Stimulated activated CD8-positive, alpha-beta memory T cell treated with anti-CD3 and anti-CD28 coated beads, Interleukin-15, amount 100 ng/mL, for 4 hours (primary cell): ENCODE measurements at regions not wholly inside any gene's neighbourhood (a gene's known extent, or its start where the extent isn't known, plus 50 kb on each side); places are given as distances from the start of the nearest gene placed in this dataset.

Experiments used
- DNase-seq, 2 donors: peaks; one replicate each; pipeline ENCODE4 v3.0.0-alpha.2; 2020; ENCODE audit warnings: low read depth in 2 of 2

DNA sequence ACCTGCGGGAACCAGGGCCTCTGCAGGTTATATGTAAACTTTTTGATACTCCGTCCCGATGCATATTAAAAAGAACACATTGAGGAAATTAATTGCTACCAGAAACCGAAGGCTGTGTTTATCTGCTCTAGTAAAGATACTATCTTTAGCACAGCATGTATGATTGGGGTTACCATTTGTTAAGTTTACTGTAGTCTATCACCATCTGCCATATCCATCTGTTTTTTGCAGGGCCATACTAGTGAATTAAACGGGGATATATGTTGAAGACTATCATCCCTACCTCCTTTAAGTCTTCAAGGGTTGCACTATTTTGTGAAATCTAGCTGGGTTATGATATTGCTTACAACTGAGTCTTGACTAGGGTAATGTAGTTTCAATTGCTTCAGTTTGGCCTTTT, 597.0 kb downstream of the SQOR start:
- no peak for DNase-seq

DNA sequence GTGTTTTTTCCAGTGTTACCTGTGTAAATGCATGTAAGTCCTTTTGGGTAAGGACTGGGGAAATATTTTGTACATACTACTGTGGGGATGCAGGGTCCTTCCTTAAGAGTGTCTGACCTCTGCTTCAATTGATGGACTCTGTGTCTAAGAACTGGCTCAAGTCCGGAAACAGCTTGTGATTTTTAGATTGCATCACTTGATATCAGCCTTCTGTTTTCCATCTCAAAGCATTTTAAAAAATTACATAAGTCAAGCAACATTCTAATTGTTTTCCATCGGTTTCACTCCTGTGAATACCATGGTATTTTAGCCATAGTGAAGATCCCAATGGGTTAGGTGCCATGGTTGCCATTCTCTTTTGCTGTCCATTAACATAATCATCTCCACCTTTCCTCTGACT, 597.6 kb downstream of the SQOR start:
- no peak for DNase-seq

DNA sequence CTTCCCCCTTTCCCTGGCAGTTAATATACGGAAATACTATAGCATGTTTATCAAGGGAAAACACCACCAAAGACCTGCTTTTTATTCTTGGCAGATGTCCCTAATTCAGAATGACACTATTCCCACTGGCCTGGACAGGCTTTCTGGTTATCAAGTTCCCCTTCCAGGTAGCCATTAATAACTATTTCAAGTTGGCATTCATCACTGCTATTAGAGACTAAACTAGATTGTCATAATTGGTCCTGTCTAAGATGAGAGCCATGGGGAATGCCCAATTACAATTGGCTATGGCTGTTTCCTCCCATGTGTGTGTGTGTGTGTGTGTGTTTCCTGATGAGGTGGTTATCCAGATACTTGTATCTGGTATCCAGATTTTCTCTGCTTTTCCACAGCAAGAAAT, 608.1 kb downstream of the SQOR start:
- DNase-seq: no peak

DNA sequence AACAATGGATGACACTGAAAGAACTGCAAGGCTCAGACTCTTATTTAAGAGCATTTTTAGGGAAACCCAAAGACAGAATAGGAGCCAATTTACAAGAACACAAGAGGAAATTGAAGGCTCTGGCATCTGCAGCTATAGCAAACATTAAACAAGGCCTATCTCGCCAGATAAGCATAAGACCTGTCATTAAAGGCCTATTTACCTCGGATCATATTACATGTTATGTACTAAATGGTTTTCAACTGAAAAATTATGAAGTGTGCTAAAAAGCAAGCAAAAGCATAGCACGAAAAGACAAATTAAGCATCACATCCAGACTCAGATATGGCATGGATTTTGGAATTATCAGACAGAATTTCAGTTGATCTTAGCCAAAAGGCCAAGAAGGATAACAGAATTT, 617.1 kb downstream of the SQOR start:
- no peak for DNase-seq

DNA sequence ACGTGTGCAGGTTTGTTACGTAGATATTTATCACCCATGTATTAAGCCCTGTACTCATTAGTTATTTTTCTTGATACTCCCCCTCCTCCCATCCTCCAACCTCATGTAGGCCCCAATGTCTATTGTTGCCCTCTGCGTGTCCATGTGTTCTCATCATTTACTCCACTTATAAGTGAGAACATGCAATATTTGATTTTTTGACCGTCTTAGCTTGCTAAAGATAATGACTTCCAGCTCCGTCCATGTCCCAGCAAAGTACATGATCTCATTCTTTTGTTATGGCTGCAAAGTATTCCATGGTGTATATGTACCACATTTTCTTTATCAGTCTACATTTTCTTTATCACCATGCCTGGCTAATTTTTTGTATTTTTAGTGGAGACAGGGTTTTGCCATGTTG, 623.2 kb downstream of the SQOR start:
- DNase-seq: no peak

DNA sequence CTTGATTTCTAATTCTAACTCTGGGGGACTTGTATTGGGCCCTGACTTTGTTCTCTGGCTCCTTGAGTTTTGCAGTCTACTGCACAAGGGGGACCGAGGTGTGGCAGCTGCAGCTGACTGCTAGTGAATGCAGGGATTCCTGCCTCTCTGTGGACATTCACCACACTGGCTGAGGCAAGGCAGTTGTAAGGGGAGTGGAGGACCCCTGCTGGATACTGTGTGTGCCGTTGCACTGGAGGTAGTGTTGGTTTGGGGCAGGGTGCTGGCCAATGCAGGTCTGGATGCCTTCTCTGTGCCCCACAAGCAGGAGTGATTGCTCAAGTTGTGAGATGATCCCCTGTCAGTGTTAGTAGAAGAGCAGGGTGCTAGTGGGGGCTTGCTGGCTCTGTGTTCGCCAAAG, 626.1 kb downstream of the SQOR start:
- DNase-seq: no peak

DNA sequence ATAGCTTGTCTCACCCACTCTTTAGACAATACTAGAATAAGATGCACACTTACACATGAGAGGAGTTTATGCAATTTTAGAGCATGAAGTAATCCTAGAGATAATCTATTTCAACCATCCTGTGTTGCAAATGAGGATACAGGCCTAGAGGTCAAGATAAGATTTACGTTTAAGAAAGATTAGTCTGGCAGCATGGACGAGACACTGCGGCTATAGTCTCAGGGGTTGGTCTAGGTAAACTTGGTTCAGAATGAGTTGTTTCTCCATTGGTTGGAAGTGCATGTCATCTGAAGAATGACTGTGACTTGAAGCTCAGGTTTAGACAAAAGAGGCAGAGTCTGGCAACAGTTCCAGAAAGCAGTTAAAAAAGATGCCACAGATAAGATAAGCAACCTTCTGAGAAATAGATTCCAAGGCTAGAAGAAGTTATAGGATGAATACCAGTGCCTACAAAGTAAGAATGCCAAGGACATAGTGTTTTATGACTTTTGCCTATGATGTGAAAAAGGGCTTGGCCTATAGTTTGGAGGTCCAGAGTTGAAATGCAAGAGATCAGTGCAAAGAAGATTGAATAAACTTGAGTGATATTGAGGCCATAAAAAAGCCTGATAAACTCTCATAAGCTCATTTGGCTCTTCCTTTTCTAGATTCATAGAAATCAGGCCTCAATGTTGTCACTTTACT, 631.0 kb downstream of the SQOR start:
- DNase-seq: no peak

DNA sequence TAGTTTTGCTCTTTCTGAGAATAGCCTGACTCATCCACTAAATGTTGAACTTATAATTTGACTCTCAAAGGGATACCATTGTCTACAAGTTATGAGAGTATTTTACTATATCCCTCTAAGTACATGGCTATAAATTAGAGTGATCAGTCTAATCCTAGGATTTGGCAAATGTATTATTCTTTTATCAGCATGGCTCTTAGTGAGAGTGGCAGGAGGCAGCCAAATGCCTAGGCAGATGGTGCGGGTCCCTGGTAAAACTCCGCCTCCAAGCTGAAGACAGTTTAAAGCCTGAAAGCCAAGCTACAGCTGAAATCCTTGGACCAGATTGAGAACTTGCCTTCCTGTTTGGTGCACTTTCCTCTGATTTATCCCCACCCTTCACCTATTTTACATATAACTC, 631.8 kb downstream of the SQOR start:
- no peak for DNase-seq

DNA sequence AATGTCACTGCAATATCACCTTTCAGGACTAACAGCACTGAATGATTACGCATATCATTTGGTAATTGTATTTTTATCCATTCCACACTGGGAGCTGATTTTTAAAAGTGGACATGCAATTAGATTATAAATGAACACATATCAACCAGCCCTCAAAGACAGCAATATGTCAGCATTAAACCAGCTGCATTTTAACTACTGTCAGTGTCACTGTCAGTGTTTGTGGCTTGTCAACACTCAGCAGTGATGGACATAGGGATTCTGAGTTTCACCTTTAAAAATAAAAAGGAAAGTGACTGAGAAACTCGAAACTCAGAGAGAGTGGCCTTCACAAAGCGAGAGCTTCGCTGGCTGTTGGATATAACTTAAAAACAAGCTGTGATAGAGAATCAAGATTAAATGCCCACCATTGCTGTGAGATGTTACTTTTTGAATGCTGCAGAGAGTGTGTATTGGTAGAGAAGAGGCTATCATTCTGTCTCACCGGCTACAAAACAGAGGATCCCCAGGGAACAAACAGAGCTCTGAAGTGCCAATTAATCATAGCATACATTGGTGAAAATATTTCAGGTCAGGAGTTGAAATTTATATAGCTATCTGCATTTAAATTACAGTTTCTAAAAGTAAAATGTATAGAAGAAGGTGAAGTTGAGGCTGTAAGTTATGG, 635.8 kb downstream of the SQOR start:
- DNase-seq: no peak

DNA sequence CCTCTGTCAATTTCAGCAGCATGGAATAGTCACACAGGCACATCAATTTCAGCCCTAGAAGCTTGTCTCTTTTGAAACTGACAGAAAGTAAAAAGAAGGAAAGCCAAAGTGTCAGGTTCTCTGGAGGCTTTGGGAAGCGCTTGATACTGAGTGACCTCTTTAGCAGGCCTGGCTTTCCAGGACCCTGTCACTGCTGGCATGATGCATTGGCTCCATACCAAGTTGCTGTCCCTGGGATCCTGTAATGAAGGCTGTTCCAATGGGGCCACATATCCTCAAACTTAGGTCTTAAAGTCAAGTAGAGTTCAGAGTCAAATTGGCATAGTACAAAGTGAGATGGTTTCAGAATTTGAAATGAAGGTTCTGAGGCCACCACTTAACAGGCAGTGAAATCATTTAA, 640.9 kb downstream of the SQOR start:
- DNase-seq: no peak

DNA sequence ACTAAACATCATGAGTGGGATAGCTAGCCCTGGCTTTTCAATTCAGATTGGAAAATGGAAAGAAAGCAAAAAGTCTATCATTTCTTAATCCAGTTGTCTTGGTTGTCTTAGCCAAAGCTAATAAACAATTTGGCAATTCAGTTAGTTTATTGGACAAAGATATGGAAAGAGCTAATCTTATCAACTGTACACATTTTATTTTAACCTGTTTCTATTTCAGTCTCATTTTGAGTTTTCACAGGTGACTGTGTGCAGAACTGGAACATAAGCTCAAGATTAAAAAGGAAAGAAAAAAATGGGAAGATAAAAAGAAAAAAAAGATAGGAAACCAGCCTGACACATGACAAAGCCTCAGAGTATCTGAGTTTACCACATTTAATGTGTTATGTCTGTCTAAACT, 642.6 kb downstream of the SQOR start:
- DNase-seq: no peak

DNA sequence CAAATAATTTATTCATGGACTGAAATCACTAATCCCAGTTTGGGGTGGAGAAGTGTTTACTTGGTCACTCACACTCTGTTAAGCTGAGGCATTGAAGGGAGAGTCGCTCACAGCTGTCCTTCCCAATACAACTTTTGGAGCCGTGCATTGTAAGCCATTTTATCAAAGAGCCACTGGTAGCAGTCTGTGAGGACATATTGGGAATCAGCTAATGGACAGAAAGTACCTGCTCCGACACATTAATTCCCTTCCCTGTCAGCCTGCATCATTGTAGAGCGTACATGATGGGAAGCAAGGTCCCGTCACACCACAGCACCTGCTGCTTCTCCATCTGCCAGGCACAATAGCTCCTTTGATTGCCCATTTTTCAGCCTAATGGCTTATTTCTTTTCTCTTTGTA, 643.2 kb downstream of the SQOR start:
- no peak for DNase-seq

DNA sequence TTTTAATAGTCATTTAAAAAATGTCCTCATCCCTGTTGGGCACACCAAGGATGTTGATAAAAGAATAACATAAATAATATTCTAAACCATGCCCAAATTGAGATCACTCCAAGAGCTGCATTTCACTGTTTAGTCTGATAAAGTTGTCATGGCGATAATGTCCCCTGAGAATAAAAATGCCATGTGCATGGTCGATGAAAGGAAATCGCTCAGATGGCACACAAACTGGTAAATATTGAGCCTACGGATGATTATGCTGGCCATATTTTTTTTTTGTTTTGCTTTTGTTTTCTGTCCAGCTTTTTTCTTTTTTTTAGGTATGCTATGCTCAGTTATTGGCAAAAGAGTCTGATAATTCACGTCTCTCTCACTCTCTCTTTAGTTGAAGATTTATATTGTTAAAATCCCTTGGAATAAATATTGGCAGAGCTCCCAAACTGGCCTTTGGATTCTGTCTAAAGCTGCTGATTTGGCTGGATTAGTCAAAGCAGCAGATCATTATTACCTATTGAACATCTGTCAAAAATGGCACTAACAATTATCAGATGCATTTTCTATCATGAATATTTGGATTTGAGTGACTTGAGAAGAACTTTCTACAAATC, 643.8 kb downstream of the SQOR start:
- no peak for DNase-seq

DNA sequence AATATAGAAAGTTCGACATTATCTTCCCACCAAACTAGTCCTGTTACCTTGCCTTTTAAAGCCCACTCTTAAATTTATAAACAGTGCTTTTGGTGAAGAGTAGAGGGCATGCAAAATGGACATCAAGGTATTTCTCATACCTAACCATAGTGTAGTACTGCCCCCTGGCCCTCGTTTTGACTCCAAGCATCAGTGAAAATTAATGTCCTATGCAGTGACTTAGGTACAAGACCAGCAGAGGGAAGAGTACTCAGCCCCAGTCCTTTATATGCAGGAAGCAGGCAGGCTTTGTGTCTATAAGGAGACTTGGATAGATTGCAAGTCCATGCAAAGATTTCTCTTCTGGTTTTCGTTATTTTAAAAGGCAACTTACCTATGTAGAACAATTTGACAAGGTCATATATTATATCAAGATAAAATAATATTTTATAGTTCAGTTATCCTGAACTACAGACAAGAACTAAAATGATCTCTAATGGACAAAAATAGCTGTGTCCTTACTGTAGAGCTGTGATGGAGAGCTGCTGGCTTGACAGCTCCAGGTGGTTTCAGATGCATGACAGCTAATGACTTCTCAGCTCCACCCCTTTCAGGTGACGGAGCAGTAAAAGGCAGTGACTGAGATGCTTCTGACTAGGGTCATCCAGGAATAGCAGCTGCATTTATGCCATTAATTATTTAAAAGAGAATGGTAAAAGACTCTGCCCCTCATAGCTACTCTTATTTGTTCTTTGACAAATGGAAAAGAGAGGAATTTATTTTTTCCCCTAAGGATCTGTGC, 646.1 kb downstream of the SQOR start:
- no peak for DNase-seq

DNA sequence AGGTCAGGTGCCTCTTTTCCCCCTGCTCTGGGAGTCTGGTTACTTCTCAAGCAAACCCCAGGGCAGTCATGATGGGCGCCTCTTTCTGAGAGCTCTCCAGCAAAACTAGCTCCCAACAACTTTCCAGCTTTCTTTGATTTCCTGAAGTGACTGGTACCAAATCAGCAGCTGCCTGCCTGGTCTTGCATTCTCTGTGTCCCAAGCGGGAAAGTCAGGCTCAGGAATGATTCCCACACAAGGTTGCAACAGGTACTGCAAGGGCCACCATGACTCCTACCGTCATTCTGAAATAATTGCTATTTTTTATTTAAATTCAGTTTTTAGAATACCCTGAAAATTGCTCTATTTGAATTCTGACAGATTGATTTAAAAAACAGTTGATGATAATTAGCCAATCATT, 658.7 kb downstream of the SQOR start:
- DNase-seq: no peak

DNA sequence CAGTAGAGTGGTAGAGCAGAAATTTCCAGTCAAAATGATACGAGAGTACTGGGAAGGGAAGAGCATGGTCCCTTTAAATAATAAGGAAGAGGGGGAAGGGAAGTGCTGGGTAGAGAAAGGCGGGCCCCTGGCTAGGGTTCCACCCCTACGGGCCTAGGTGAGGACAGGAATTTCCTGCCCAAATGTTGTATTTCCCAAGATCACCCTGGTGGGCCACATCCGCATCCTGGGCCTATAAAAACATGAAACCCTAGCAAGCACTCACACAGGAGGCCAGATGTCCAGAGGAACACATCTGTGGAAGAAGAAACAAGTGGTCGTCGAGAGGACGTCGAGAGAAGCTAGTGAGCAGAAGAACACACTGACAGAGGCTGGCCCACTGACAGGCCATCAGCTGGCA, 661.2 kb downstream of the SQOR start:
- DNase-seq: no peak

DNA sequence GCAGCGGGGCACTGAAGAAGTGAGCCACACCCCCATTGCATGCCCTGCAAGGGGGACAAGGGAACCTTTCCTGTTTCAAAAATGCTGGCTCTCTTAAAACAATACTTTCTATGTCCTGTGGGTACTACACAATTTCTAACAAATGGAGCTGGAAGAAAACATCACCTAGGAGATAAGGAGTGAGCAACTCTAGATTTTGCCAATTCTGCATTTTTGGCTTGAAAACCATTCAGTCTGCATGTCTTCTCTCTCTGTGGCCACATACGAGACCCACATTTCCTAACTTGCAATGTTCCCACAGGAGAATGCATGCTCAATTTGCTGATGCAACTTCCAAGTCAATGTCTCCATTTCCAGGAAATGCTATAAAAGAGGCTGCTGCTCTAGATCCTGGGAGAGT, 662.0 kb downstream of the SQOR start:
- DNase-seq: no peak

DNA sequence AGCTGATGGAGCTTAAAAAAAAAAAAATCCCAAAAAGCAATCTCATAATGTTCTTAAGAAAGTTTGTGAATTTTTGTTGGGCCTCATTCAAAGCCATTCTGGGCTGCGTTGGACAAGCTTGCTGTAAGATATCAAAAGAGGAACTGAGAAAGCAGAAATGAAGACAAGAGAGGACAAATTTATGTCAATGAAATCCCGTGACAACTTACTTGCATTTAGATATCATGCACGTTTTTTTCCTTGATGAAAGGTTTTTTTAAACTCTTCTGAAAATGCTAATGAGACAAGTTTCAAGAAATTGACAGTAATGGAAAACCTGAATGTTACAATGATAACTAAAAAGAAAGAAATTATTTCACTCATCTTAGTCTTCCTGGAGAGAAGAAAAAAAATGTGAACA, 662.9 kb downstream of the SQOR start:
- DNase-seq: no peak

DNA sequence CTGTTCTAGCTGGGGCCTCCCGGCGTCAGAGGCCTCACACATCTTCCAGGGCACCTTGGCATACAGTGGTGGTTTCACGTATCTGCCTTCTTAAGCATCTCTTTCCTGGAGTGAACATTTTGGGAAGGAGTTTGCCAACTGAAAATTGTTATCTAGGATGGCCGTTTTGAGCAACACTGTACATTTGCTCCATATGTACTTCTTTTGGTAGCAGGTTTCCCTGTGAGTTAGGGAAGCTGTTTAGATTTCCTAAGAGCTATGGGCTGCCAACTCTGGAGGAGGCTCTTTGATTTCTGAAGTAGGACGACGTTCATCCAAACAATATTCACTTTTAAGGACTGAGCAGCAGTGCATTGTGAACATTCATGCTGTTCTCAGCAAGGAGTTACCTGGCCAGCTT, 665.9 kb downstream of the SQOR start:
- DNase-seq: no peak

DNA sequence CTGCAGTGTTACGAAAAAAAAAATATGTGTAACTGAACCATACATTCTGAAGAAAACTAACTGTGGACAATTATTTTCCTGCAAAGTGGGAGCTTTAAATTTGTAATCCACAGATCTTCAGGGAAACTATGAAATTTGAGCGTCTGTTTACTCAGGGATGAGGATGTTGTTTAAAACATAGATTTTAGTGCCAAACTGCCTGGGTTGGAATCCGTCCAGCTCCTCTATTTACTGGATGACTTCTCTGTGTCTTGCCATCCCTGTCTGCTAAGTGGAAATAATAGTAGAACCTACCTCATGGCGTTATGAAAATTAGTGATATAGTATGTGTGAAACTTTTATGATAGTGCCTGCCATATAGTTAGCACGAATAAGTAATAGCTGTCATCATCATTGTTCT, 666.5 kb downstream of the SQOR start:
- no peak for DNase-seq

DNA sequence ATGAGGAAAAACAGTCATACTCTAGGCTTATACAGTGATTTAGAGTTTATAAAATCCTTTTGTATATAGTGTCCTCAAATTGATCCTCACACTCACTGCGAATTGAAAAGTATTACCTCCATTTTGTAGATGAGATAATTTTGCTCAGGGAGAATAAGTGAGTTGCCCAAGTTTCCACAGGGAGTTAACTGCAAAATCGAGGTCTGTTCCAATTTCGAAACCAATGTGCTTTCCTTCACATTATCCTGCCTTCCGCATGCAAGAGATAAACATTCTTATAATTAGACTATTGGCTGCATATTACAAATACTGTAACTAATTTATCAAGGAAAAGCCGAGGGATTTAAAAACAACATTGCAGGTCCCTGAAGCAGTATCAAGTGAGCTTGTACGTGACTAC, 667.0 kb downstream of the SQOR start:
- no peak for DNase-seq

DNA sequence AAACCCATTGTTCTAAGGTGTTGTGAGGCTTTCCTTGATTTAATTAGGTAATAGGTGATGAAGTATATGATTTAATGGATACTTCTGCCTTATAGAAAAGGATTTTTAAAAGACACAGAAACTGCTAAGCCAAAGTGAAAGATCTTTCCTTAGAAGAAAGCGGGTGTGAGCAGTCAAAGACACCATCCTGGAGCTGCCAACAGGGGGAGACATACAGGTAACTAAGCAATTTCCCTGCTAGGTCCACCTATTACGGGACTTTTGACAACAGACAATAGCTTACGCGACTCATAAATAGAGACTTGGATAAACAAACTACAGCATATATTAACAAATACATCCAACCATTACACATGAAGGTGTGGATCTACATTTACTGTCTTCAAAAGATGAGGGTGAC, 669.5 kb downstream of the SQOR start:
- no peak for DNase-seq

DNA sequence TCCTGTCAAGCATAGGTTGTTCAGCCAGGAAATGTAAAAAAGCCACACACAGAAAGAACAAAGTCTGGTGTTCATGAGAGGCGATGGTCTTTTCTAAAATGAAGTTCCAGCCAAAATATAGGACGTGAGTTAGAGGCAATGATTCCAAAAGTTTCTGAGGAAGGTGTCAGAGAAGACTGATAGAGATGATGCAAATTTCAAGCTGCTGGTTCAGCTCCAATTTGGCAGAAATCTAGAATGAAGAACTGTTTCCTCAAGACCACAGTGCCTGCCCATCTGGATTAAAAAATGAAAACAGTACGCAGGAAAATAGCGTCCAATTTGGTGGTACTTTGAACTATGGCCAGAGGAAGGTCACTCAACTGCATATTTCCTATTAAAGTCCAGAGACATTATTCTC, 672.9 kb downstream of the SQOR start:
- DNase-seq: no peak
